ENCODE measurements at regions not wholly inside any gene's neighbourhood (a gene's known extent, or its start where the extent isn't known, plus 50 kb on each side); places are given as distances from the start of the nearest gene placed in this dataset.

GRCh38 chr21:33121715-33122475 is 52.0 kb downstream of the OLIG1 start:
- Histone ChIP-seq H3K36me3 (ENCODE audit: control insufficient read depth, insufficient read depth, low read length) (no peaks in the 10 kb centered on the region), H3K27ac (ENCODE audit: low read depth, low read length) (no peak overlapping the region), H3K27me3 (ENCODE audit: control insufficient read depth, insufficient read depth, low read length) (peaks cover 51% of the 10 kb centered on the region), H3K4me1 (ENCODE audit: control insufficient read depth, insufficient read depth, low read length) (peaks cover 47% of the 10 kb centered on the region), H3K9me3 (ENCODE audit: control insufficient read depth, insufficient read depth, low read length) (no peaks in the 10 kb centered on the region), H3K4me3 (ENCODE audit: low read depth, low read length) (no peak overlapping the region)
- DNase-seq (ENCODE audit: low read depth in 4 of 6, low spot score in 6 of 6): peak in 2 of 6 donors; percentile 34 to 65
- WGBS (ENCODE audit: insufficient coverage): 47% methylated on average over 10 of the region's 13 CpGs

- no peaks in the 10 kb centered on the region for H3K9me3 ChIP-seq (ENCODE audit: control insufficient read depth, insufficient read depth, low read length)
- no peak overlapping the region for H3K4me3 ChIP-seq (ENCODE audit: low read depth, low read length)
- H3K27ac ChIP-seq (ENCODE audit: low read depth, low read length): no peak overlapping the region
- WGBS (ENCODE audit: insufficient coverage): no CpG with 5 or more reads among the region's 6 CpGs
- DNase-seq (ENCODE audit: low read depth in 4 of 6, low spot score in 6 of 6): no peak
- peaks cover 47% of the 10 kb centered on the region for H3K4me1 ChIP-seq (ENCODE audit: control insufficient read depth, insufficient read depth, low read length)
- H3K27me3 ChIP-seq (ENCODE audit: control insufficient read depth, insufficient read depth, low read length): peaks cover 57% of the 10 kb centered on the region
- no peaks in the 10 kb centered on the region for H3K36me3 ChIP-seq (ENCODE audit: control insufficient read depth, insufficient read depth, low read length)
These were observed 52.6 kb downstream of the OLIG1 start for GRCh38 chr21:33122507-33122906.

GRCh38 chr21:33123374-33124123 is 53.6 kb downstream of the OLIG1 start:
- no peaks in the 10 kb centered on the region for H3K9me3 ChIP-seq (ENCODE audit: control insufficient read depth, insufficient read depth, low read length)
- WGBS (ENCODE audit: insufficient coverage): 75% methylated on average over 3 of the region's 8 CpGs
- no peak for DNase-seq (ENCODE audit: low read depth in 4 of 6, low spot score in 6 of 6)
- H3K27me3 ChIP-seq (ENCODE audit: control insufficient read depth, insufficient read depth, low read length): peaks cover 63% of the 10 kb centered on the region
- H3K27ac ChIP-seq (ENCODE audit: low read depth, low read length): no peak overlapping the region
- no peaks in the 10 kb centered on the region for H3K36me3 ChIP-seq (ENCODE audit: control insufficient read depth, insufficient read depth, low read length)
- no peak overlapping the region for H3K4me3 ChIP-seq (ENCODE audit: low read depth, low read length)
- H3K4me1 ChIP-seq (ENCODE audit: control insufficient read depth, insufficient read depth, low read length): peaks cover 43% of the 10 kb centered on the region

DNA sequence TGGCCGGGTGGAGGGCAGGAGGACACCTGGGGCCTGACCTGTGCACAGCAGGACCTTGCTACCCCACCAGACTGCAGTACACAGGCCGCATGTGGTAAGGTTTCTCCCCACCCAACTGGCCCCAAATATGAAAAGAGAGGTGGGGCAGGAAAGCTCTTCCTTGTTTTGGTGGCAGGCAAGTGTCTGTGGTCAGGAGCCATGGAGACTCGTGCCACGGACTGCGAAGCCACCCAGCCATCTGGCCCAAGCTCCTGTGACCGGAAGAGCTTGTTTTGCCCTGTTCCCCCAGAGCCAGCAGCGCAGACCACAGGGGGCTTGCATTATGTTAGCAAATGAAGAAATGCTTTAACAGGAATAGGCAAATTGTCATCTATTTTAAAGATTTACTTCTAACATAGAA is 54.9 kb downstream of the OLIG1 start:
- Histone ChIP-seq H3K9me3 (ENCODE audit: control insufficient read depth, insufficient read depth, low read length) (no peaks in the 10 kb centered on the region), H3K4me3 (ENCODE audit: low read depth, low read length) (no peak overlapping the region), H3K27me3 (ENCODE audit: control insufficient read depth, insufficient read depth, low read length) (peaks cover 68% of the 10 kb centered on the region), H3K27ac (ENCODE audit: low read depth, low read length) (no peak overlapping the region), H3K36me3 (ENCODE audit: control insufficient read depth, insufficient read depth, low read length) (no peaks in the 10 kb centered on the region), H3K4me1 (ENCODE audit: control insufficient read depth, insufficient read depth, low read length) (peaks cover 43% of the 10 kb centered on the region)
- WGBS (ENCODE audit: insufficient coverage): 71% methylated on average over 5 of the region's 7 CpGs
- DNase-seq (ENCODE audit: low read depth in 4 of 6, low spot score in 6 of 6): no peak

GRCh38 chr21:33125680-33126375 is 55.9 kb downstream of the OLIG1 start:
- Histone ChIP-seq H3K36me3 (ENCODE audit: control insufficient read depth, insufficient read depth, low read length) (no peaks in the 10 kb centered on the region), H3K4me3 (ENCODE audit: low read depth, low read length) (no peak overlapping the region), H3K27me3 (ENCODE audit: control insufficient read depth, insufficient read depth, low read length) (peaks cover 70% of the 10 kb centered on the region), H3K9me3 (ENCODE audit: control insufficient read depth, insufficient read depth, low read length) (no peaks in the 10 kb centered on the region), H3K27ac (ENCODE audit: low read depth, low read length) (no peak overlapping the region), H3K4me1 (ENCODE audit: control insufficient read depth, insufficient read depth, low read length) (peaks cover 43% of the 10 kb centered on the region)
- DNase-seq (ENCODE audit: low read depth in 4 of 6, low spot score in 6 of 6): no peak
- WGBS (ENCODE audit: insufficient coverage): 44% methylated on average over 6 of the region's 9 CpGs

DNA sequence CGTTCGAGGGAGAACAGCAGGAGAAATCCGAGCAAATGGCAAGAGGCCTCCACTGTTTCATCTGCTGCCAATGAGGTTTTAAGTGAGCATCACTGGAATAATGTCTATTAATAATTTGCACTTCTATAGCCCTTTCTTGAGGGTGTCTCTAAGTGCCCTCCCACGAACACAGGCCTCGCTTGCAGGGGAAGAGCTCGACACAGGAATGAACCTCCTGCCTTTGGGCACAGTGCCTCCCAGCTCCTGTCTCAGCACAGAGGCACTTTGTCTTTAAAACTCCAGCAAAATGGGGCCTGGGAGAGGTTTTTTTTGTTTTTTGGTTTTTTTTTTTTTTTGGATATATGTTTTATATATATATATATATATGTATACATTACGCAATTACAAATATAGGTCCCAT is 56.6 kb downstream of the OLIG1 start:
- Histone ChIP-seq H3K36me3 (ENCODE audit: control insufficient read depth, insufficient read depth, low read length) (no peaks in the 10 kb centered on the region), H3K4me1 (ENCODE audit: control insufficient read depth, insufficient read depth, low read length) (peaks cover 41% of the 10 kb centered on the region), H3K27ac (ENCODE audit: low read depth, low read length) (peak overlapping the region; percentile 72), H3K27me3 (ENCODE audit: control insufficient read depth, insufficient read depth, low read length) (peaks cover 72% of the 10 kb centered on the region), H3K4me3 (ENCODE audit: low read depth, low read length) (no peak overlapping the region), H3K9me3 (ENCODE audit: control insufficient read depth, insufficient read depth, low read length) (no peaks in the 10 kb centered on the region)
- peak in 2 of 6 donors; percentile 46 to 62 for DNase-seq (ENCODE audit: low read depth in 4 of 6, low spot score in 6 of 6)
- 32% methylated on average over 3 of the region's 7 CpGs for WGBS (ENCODE audit: insufficient coverage)

- peaks cover 70% of the 10 kb centered on the region for H3K27me3 ChIP-seq (ENCODE audit: control insufficient read depth, insufficient read depth, low read length)
- no peaks in the 10 kb centered on the region for H3K9me3 ChIP-seq (ENCODE audit: control insufficient read depth, insufficient read depth, low read length)
- peak overlapping the region; percentile 72 for H3K27ac ChIP-seq (ENCODE audit: low read depth, low read length)
- DNase-seq (ENCODE audit: low read depth in 4 of 6, low spot score in 6 of 6): peak in 4 of 6 donors; percentile 56 to 90 (median 76)
- peak overlapping the region; percentile 33 for H3K4me3 ChIP-seq (ENCODE audit: low read depth, low read length)
- H3K36me3 ChIP-seq (ENCODE audit: control insufficient read depth, insufficient read depth, low read length): no peaks in the 10 kb centered on the region
- WGBS (ENCODE audit: insufficient coverage): 7% methylated on average over 12 of the region's 18 CpGs
- H3K4me1 ChIP-seq (ENCODE audit: control insufficient read depth, insufficient read depth, low read length): peaks cover 33% of the 10 kb centered on the region
These were observed 57.4 kb downstream of the OLIG1 start for GRCh38 chr21:33127154-33127867.

- H3K36me3 ChIP-seq (ENCODE audit: control insufficient read depth, insufficient read depth, low read length): no peaks in the 10 kb centered on the region
- DNase-seq (ENCODE audit: low read depth in 4 of 6, low spot score in 6 of 6): no peak
- H3K9me3 ChIP-seq (ENCODE audit: control insufficient read depth, insufficient read depth, low read length): no peaks in the 10 kb centered on the region
- peaks cover 69% of the 10 kb centered on the region for H3K27me3 ChIP-seq (ENCODE audit: control insufficient read depth, insufficient read depth, low read length)
- no peak overlapping the region for H3K4me3 ChIP-seq (ENCODE audit: low read depth, low read length)
- 34% methylated on average over 5 of the region's 6 CpGs for WGBS (ENCODE audit: insufficient coverage)
- peaks cover 33% of the 10 kb centered on the region for H3K4me1 ChIP-seq (ENCODE audit: control insufficient read depth, insufficient read depth, low read length)
- no peak overlapping the region for H3K27ac ChIP-seq (ENCODE audit: low read depth, low read length)
These were observed 57.9 kb downstream of the OLIG1 start for GRCh38 chr21:33127868-33128242.

GRCh38 chr21:33128538-33128937 is 58.6 kb downstream of the OLIG1 start:
- Histone ChIP-seq H3K4me1 (ENCODE audit: control insufficient read depth, insufficient read depth, low read length) (peaks cover 27% of the 10 kb centered on the region), H3K9me3 (ENCODE audit: control insufficient read depth, insufficient read depth, low read length) (no peaks in the 10 kb centered on the region), H3K36me3 (ENCODE audit: control insufficient read depth, insufficient read depth, low read length) (no peaks in the 10 kb centered on the region), H3K4me3 (ENCODE audit: low read depth, low read length) (no peak overlapping the region), H3K27me3 (ENCODE audit: control insufficient read depth, insufficient read depth, low read length) (peaks cover 64% of the 10 kb centered on the region), H3K27ac (ENCODE audit: low read depth, low read length) (no peak overlapping the region)
- no peak for DNase-seq (ENCODE audit: low read depth in 4 of 6, low spot score in 6 of 6)
- WGBS (ENCODE audit: insufficient coverage): 75% methylated on average over 2 of the region's 3 CpGs

Measured in spinal cord (tissue), 9 donors.